Testis (tissue), 2 donors: ENCODE measurements at regions not wholly inside any gene's neighbourhood (a gene's known extent, or its start where the extent isn't known, plus 50 kb on each side); places are given as distances from the start of the nearest gene placed in this dataset.

Experiments
- CTCF ChIP-seq, 3 experiments: fragments of 450-650 bp in 2 of 3; fragments of 200-600 bp in 1 of 3; sonication (generic) in 1 of 3; IDR thresholded peaks; one replicate each; pipeline ENCODE4 v1.5.1; 2016 to 2019; ENCODE audit warnings: antibody characterized with exemption in 3 of 3, mild to moderate bottlenecking in 2 of 3, moderate library complexity in 1 of 3
- POLR2A ChIP-seq: fragments of 450-650 bp; IDR thresholded peaks from one replicate; pipeline ENCODE4 v1.6.1; 2017; ENCODE audit warnings: antibody characterized with exemption, mild to moderate bottlenecking, moderate library complexity

GRCh38 chrX:45907786-45908185, 637.4 kb downstream of the ZNF674 start:
- TF ChIP-seq CTCF (IDR thresholded peaks at IDR 0.05) (no peak), POLR2A (no peak)
